ENCODE measurements at regions not wholly inside any gene's neighbourhood (a gene's known extent, or its start where the extent isn't known, plus 50 kb on each side); places are given as distances from the start of the nearest gene placed in this dataset.

DNA sequence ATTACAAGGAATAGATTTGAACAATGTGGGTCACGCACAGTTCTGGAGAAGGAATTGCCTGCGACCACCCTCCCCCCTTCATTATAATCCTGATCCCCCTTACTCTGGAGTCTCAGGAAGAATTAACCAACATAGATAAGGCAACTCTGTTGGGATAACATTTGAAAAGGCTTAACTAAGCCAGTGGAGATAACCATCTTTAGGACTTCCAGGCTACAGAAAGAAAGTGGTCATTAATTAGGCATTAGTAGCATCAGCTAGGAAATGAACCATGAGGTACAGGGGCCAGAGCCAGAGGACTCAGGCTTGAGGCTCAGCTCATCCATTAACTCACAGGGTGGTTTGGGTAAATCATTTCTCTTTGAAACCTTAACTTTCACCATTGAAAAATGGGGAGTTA, 720.0 kb upstream of the API5 start:
- no peaks in the 10 kb centered on the region for H3K4me1 Mint-ChIP-seq (ENCODE audit: low read depth, unreplicated experiment)
- intact Hi-C loops (cut with micrococcal nuclease; ENCODE audit: unreplicated experiment) = no loop called here
- no peak overlapping the region for H3K4me3 Mint-ChIP-seq (ENCODE audit: low read depth, unreplicated experiment)
- no TSS peak for BruUV-seq (replicated peaks)
- CTCF ChIA-PET = no interaction called here
- peaks cover 9% of the 10 kb centered on the region for H3K9me3 Mint-ChIP-seq (ENCODE audit: low read depth, unreplicated experiment)
- TF ChIP-seq, protein P1, sequence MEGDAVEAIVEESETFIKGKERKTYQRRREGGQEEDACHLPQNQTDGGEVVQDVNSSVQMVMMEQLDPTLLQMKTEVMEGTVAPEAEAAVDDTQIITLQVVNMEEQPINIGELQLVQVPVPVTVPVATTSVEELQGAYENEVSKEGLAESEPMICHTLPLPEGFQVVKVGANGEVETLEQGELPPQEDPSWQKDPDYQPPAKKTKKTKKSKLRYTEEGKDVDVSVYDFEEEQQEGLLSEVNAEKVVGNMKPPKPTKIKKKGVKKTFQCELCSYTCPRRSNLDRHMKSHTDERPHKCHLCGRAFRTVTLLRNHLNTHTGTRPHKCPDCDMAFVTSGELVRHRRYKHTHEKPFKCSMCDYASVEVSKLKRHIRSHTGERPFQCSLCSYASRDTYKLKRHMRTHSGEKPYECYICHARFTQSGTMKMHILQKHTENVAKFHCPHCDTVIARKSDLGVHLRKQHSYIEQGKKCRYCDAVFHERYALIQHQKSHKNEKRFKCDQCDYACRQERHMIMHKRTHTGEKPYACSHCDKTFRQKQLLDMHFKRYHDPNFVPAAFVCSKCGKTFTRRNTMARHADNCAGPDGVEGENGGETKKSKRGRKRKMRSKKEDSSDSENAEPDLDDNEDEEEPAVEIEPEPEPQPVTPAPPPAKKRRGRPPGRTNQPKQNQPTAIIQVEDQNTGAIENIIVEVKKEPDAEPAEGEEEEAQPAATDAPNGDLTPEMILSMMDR (IDR thresholded peaks at IDR 0.05; ENCODE audit: unreplicated experiment) = no peak
- no peaks in the 10 kb centered on the region for H3K27me3 Mint-ChIP-seq (ENCODE audit: unreplicated experiment)
- no peaks in the 10 kb centered on the region for H3K36me3 Mint-ChIP-seq (ENCODE audit: insufficient read depth, unreplicated experiment)
- no peak overlapping the region for H3K27ac Mint-ChIP-seq (ENCODE audit: unreplicated experiment)
- no peak for DNase-seq

DNA sequence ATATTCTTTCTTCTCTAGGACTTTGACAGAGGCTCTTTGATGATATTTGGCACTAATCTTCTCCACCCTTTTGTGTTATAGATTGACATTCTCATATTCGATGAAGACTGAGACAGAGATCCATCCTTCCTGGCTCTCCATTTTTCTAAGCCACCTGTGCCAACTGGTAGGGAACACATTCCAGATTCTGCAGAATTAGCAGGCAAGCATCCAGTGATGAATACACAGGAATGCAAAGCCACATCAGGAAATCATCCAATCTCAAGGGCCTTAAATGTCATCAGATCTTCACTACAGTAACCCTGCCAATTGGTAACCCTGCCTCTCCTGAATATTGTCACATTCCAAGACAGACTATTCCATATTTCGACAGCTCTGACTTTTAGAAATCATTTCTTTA, 718.4 kb upstream of the API5 start:
- no peak for DNase-seq
- Mint-ChIP-seq H3K4me3 (ENCODE audit: low read depth, unreplicated experiment) (no peak overlapping the region), H3K4me1 (ENCODE audit: low read depth, unreplicated experiment) (no peaks in the 10 kb centered on the region), H3K36me3 (ENCODE audit: insufficient read depth, unreplicated experiment) (no peaks in the 10 kb centered on the region), H3K27me3 (ENCODE audit: unreplicated experiment) (no peaks in the 10 kb centered on the region), H3K27ac (ENCODE audit: unreplicated experiment) (no peak overlapping the region), H3K9me3 (ENCODE audit: low read depth, unreplicated experiment) (peaks cover 9% of the 10 kb centered on the region)
- TF ChIP-seq, protein P1 (IDR thresholded peaks at IDR 0.05; ENCODE audit: unreplicated experiment) = no peak
- BruUV-seq (replicated peaks) = no TSS peak
- intact Hi-C loops (cut with micrococcal nuclease; ENCODE audit: unreplicated experiment) = no loop called here
- CTCF ChIA-PET = no interaction called here

DNA sequence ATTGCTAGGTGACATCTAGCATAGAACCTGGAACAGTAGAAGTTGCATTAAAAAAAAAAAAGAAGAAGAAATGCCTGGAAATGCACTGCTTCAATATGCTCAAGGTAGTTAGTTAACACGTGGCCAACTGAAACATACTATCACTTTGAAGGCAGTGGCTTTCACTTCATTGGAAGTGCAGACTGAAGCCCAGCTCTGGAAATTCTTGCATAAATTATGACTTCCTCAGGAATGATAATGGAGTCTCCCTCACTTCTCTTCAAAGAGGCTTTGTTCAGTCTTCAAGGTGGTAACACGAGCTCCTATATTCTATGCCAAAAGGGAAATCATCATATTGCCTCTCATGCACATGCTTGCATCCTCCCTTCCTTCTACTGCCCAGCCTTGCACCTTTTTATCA, 715.9 kb upstream of the API5 start:
- H3K27ac Mint-ChIP-seq (ENCODE audit: unreplicated experiment) = no peak overlapping the region
- H3K4me3 Mint-ChIP-seq (ENCODE audit: low read depth, unreplicated experiment) = no peak overlapping the region
- no peaks in the 10 kb centered on the region for H3K4me1 Mint-ChIP-seq (ENCODE audit: low read depth, unreplicated experiment)
- no peak for DNase-seq
- no TSS peak for BruUV-seq (replicated peaks)
- no peaks in the 10 kb centered on the region for H3K36me3 Mint-ChIP-seq (ENCODE audit: insufficient read depth, unreplicated experiment)
- H3K27me3 Mint-ChIP-seq (ENCODE audit: unreplicated experiment) = no peaks in the 10 kb centered on the region
- TF ChIP-seq, protein P1 (IDR thresholded peaks at IDR 0.05; ENCODE audit: unreplicated experiment) = no peak
- peaks cover 5% of the 10 kb centered on the region for H3K9me3 Mint-ChIP-seq (ENCODE audit: low read depth, unreplicated experiment)
- intact Hi-C loops (cut with micrococcal nuclease; ENCODE audit: unreplicated experiment) = no loop called here
- CTCF ChIA-PET = no interaction called here

DNA sequence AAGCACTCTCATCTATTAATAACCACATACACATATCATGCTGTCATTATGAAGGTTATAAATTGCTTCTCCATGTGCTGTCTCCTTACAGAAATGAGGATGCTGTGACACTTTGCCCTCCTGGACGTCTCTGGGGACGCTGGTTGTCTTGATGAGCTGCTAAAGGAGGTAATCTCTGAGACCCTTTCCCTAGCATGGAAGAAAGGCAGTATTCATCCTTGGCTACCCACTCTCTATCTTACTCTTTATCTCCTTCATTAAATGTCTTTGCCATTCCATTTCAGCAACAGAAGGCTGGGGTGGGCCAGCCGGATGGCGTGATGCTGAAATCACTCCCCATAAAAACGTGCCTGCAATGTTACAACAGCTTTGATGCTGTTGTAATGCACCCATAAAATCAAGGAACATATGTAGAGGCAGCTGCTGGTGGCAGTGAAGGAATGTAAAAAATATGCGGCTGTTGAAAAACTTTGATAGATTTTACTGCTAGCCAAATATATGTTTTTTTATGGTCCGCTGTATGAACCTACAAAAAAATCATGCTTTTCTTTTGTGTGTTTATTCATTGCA, 715.1 kb upstream of the API5 start:
- H3K36me3 Mint-ChIP-seq (ENCODE audit: insufficient read depth, unreplicated experiment) = no peaks in the 10 kb centered on the region
- no peak overlapping the region for H3K27ac Mint-ChIP-seq (ENCODE audit: unreplicated experiment)
- DNase-seq = no peak
- peaks cover 5% of the 10 kb centered on the region for H3K9me3 Mint-ChIP-seq (ENCODE audit: low read depth, unreplicated experiment)
- intact Hi-C loops (cut with micrococcal nuclease; ENCODE audit: unreplicated experiment) = no loop called here
- TF ChIP-seq, protein P1 (IDR thresholded peaks at IDR 0.05; ENCODE audit: unreplicated experiment) = no peak
- no peaks in the 10 kb centered on the region for H3K4me1 Mint-ChIP-seq (ENCODE audit: low read depth, unreplicated experiment)
- no peak overlapping the region for H3K4me3 Mint-ChIP-seq (ENCODE audit: low read depth, unreplicated experiment)
- CTCF ChIA-PET = no interaction called here
- no peaks in the 10 kb centered on the region for H3K27me3 Mint-ChIP-seq (ENCODE audit: unreplicated experiment)
- BruUV-seq (replicated peaks) = no TSS peak
